PFSK-1 (cell line): ENCODE measurements at regions not wholly inside any gene's neighbourhood (a gene's known extent, or its start where the extent isn't known, plus 50 kb on each side); places are given as distances from the start of the nearest gene placed in this dataset.

Source experiments
- FOXP2 ChIP-seq: optimal IDR thresholded peaks from 2 replicates; pipeline ENCODE3; 2011; ENCODE audit warnings: borderline replicate concordance, control low read depth, inconsistent platforms; ENCODE audit not compliant: insufficient read depth; ENCODE audit errors: extremely low read length, extremely low read depth
- POLR2AphosphoS5 ChIP-seq: IDR thresholded peaks from 2 replicates; pipeline ENCODE4 v1.6.1; 2012; ENCODE audit warnings: low read depth, mild to moderate bottlenecking, control low read depth, low read length, moderate library complexity
- REST ChIP-seq, 2 experiments: IDR thresholded peaks; 2 replicates each; pipeline versions ENCODE4 v1.6.1 to v1.8.0; 2011 to 2012; ENCODE audit warnings: low read depth in 2 of 2, low read length in 2 of 2, control low read depth in 1 of 2, inconsistent platforms in 1 of 2, mild to moderate bottlenecking in 1 of 2, moderate library complexity in 1 of 2; ENCODE audit not compliant: insufficient read depth in 1 of 2
- SIN3A ChIP-seq: IDR thresholded peaks from 2 replicates; pipeline ENCODE4 v1.6.1; 2012; ENCODE audit warnings: mild to moderate bottlenecking, low read length, moderate library complexity, borderline replicate concordance; ENCODE audit not compliant: insufficient read depth
- TAF1 ChIP-seq: IDR thresholded peaks from 2 replicates; pipeline ENCODE4 v1.6.1; 2012; ENCODE audit warnings: low read length, control low read depth, borderline replicate concordance; ENCODE audit not compliant: insufficient read depth

- no peak for TF ChIP-seq POLR2AphosphoS5
- TF ChIP-seq SIN3A, result no peak
- TF ChIP-seq FOXP2, result no peak
- no peak for TF ChIP-seq REST (IDR thresholded peaks at IDR 0.05; ENCODE audit: insufficient read depth in 1 of 2, low read depth in 2 of 2, low read length in 2 of 2)
- TF ChIP-seq TAF1, result no peak
These were observed 230.3 kb downstream of the ENGASE start for GRCh38 chr17:79304884-79305283.

- TF ChIP-seq REST (IDR thresholded peaks at IDR 0.05; ENCODE audit: insufficient read depth in 1 of 2, low read depth in 2 of 2, low read length in 2 of 2) (no peak), FOXP2 (no peak), SIN3A (no peak), POLR2AphosphoS5 (no peak)
These were observed 229.1 kb downstream of the ENGASE start for GRCh38 chr17:79303641-79304205.

GRCh38 chr17:79301469-79301868 is 226.8 kb downstream of the ENGASE start:
- TF ChIP-seq SIN3A (no peak), POLR2AphosphoS5 (no peak), REST (IDR thresholded peaks at IDR 0.05; ENCODE audit: insufficient read depth in 1 of 2, low read depth in 2 of 2, low read length in 2 of 2) (no peak), TAF1 (no peak), FOXP2 (no peak)

GRCh38 chr17:79299349-79299748 is 224.7 kb downstream of the ENGASE start:
- no peak for TF ChIP-seq SIN3A
- no peak for TF ChIP-seq FOXP2
- no peak for TF ChIP-seq POLR2AphosphoS5

- TF ChIP-seq FOXP2 (no peak), SIN3A (no peak), POLR2AphosphoS5 (no peak), TAF1 (no peak), REST (IDR thresholded peaks at IDR 0.05; ENCODE audit: insufficient read depth in 1 of 2, low read depth in 2 of 2, low read length in 2 of 2) (no peak)
These were observed 224.2 kb downstream of the ENGASE start for GRCh38 chr17:79298799-79299198.

- TF ChIP-seq SIN3A, result no peak
- TF ChIP-seq TAF1, result no peak
- no peak for TF ChIP-seq FOXP2
- no peak for TF ChIP-seq POLR2AphosphoS5
- TF ChIP-seq REST (IDR thresholded peaks at IDR 0.05; ENCODE audit: insufficient read depth in 1 of 2, low read depth in 2 of 2, low read length in 2 of 2), result no peak
These were observed 221.6 kb downstream of the ENGASE start for GRCh38 chr17:79296243-79296642.
